AG04450 (cell line): ENCODE measurements at regions not wholly inside any gene's neighbourhood (a gene's known extent, or its start where the extent isn't known, plus 50 kb on each side); places are given as distances from the start of the nearest gene placed in this dataset.

Experiments
- CTCF ChIA-PET: fragments of 300-600, 350-600 bp; formaldehyde crosslinking; extraction: SDS; loops from one replicate; lab custom pipeline; 2022; ENCODE audit warnings: antibody characterized with exemption, inconsistent platforms; lab: Charles Lee
- POLR2A ChIA-PET: fragments of 350-600 bp; formaldehyde crosslinking; extraction: SDS; loops from one replicate; lab custom pipeline; 2021; ENCODE audit warnings: antibody characterized with exemption, inconsistent platforms; lab: Yijun Ruan, JAX
- DNase-seq: peaks from one replicate; pipeline ENCODE4 v3.0.0-alpha.2; 2011; ENCODE audit warnings: low read depth, low spot score
- H3K27ac ChIP-seq: one replicate; pipeline ENCODE4 v1.5.1; 2012; ENCODE audit warnings: low read depth, low read length, control low read depth
- H3K27me3 ChIP-seq: one replicate; pipeline ENCODE4 v1.6.0; 2012; ENCODE audit warnings: low read length; ENCODE audit not compliant: control insufficient read depth, insufficient read depth
- H3K4me3 ChIP-seq: 2 replicates; pipeline ENCODE4 v1.5.1; 2011; ENCODE audit warnings: mild to moderate bottlenecking, low read depth, low read length, control low read depth
- H3K9me3 ChIP-seq: 2 replicates; pipeline ENCODE4 v1.5.1; 2012; ENCODE audit warnings: low read length; ENCODE audit not compliant: control insufficient read depth, insufficient read depth
- TF ChIP-seq, protein P1 (sequence below): IDR thresholded peaks from 2 replicates; pipeline ENCODE4 v1.5.1; 2011; ENCODE audit warnings: low read depth, low read length, control low read depth, inconsistent platforms

- Histone ChIP-seq H3K27ac (no peak overlapping the region), H3K4me3 (no peak overlapping the region), H3K27me3 (no peaks in the 10 kb centered on the region), H3K9me3 (no peaks in the 10 kb centered on the region)
- TF ChIP-seq, protein P1, sequence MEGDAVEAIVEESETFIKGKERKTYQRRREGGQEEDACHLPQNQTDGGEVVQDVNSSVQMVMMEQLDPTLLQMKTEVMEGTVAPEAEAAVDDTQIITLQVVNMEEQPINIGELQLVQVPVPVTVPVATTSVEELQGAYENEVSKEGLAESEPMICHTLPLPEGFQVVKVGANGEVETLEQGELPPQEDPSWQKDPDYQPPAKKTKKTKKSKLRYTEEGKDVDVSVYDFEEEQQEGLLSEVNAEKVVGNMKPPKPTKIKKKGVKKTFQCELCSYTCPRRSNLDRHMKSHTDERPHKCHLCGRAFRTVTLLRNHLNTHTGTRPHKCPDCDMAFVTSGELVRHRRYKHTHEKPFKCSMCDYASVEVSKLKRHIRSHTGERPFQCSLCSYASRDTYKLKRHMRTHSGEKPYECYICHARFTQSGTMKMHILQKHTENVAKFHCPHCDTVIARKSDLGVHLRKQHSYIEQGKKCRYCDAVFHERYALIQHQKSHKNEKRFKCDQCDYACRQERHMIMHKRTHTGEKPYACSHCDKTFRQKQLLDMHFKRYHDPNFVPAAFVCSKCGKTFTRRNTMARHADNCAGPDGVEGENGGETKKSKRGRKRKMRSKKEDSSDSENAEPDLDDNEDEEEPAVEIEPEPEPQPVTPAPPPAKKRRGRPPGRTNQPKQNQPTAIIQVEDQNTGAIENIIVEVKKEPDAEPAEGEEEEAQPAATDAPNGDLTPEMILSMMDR = no peak
- ChIA-PET CTCF (no interaction called here), POLR2A (no interaction called here)
- DNase-seq = no peak
These were observed 510.4 kb downstream of the TLE4 start for GRCh38 chr9:80082213-80082612.

DNA sequence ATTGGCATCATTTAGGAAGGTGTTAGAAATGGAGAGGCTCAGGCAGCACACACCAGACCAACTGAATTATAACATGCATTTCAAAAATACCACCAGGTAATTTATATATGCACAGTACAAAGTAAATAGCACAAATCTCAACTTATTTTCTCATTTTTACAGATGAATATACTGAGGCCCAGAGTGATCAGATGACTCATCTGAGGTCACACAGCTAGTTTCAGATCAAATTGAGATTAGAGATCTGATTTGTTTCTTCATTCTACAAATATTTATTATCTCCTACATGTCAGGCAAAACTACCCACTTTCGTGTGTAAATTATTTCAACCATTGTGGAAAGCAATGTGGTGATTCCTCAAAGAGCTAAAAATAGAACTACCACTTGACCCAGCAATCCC is 507.1 kb downstream of the TLE4 start:
- ChIA-PET POLR2A (no interaction called here), CTCF (no interaction called here)
- no peak overlapping the region for H3K4me3 ChIP-seq
- H3K27me3 ChIP-seq = no peaks in the 10 kb centered on the region
- no peak overlapping the region for H3K27ac ChIP-seq
- DNase-seq = no peak
- TF ChIP-seq, protein P1 = no peak
- no peaks in the 10 kb centered on the region for H3K9me3 ChIP-seq

- CTCF ChIA-PET = no interaction called here
- Histone ChIP-seq H3K27me3 (no peaks in the 10 kb centered on the region), H3K27ac (no peak overlapping the region), H3K4me3 (no peak overlapping the region), H3K9me3 (no peaks in the 10 kb centered on the region)
- POLR2A ChIA-PET = no interaction called here
- TF ChIP-seq, protein P1 = no peak
- DNase-seq = no peak
These were observed 505.3 kb downstream of the TLE4 start for GRCh38 chr9:80077059-80077458.

GRCh38 chr9:80076162-80076561 is 504.4 kb downstream of the TLE4 start:
- ChIA-PET POLR2A (no interaction called here), CTCF (no interaction called here)
- no peak for DNase-seq
- TF ChIP-seq, protein P1 = no peak
- Histone ChIP-seq H3K9me3 (no peaks in the 10 kb centered on the region), H3K4me3 (no peak overlapping the region), H3K27me3 (no peaks in the 10 kb centered on the region), H3K27ac (no peak overlapping the region)

DNA sequence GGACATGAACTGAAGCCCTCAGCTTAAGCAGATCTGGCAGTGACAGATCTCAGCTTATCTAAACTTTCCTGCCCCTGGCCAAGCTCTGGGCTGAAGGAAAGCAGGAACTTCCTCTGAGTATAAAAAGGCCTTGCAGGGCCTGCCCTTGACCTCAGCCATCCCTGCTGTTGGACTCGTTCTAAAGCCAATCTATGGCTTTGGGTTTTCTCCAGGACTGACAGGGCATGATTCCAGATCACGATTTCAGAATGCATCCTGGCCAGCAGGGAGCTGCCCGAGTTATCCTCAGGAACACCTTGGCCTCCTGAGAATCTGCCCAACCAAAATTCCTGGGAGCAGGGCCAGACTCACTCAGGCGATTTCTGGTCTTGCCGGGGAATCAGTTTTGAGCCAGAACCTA is 502.7 kb downstream of the TLE4 start:
- no peak overlapping the region for H3K4me3 ChIP-seq
- TF ChIP-seq, protein P1 = no peak
- no peaks in the 10 kb centered on the region for H3K9me3 ChIP-seq
- ChIA-PET CTCF (no interaction called here), POLR2A (no interaction called here)
- no peak overlapping the region for H3K27ac ChIP-seq
- no peak for DNase-seq
- H3K27me3 ChIP-seq = no peaks in the 10 kb centered on the region
